ENCODE measurements at regions not wholly inside any gene's neighbourhood (a gene's known extent, or its start where the extent isn't known, plus 50 kb on each side); places are given as distances from the start of the nearest gene placed in this dataset.

GRCh38 chr19:8893419-8893818, 61.2 kb downstream of the MBD3L1 start:
- intact Hi-C loops (cut with DNase I, micrococcal nuclease): no loop called here
- peaks cover 0 to 13% of the 10 kb centered on the region in 2 experiments for H3K27me3 ChIP-seq (ENCODE audit: control insufficient read depth in 1 of 2, insufficient read depth in 2 of 2, low read length in 2 of 2)
- no peak overlapping the region for H3K4me3 Mint-ChIP-seq
- ChIA-PET CTCF (interaction anchor here (1.1 kb wide), 1 partner anchor 19 kb away, joined by 3 read pairs; no protein-coding TSS in a partner anchor), POLR2A (no interaction called here)
- H3K4me1 ChIP-seq (ENCODE audit: insufficient read depth, low read length): no peaks in the 10 kb centered on the region
- no peak overlapping the region for H3K4me3 ChIP-seq (ENCODE audit: low read length)
- H3K4me1 Mint-ChIP-seq (ENCODE audit: low read depth): no peaks in the 10 kb centered on the region
- H3K9me3 Mint-ChIP-seq: no peaks in the 10 kb centered on the region
- DNase-seq (no peak), ATAC-seq (ENCODE audit: poor library complexity) (no peak)
- H3K27me3 Mint-ChIP-seq: no peaks in the 10 kb centered on the region
- H3K27ac Mint-ChIP-seq: no peak overlapping the region
- TF ChIP-seq CTCF (IDR thresholded peaks at IDR 0.05): no peak
- H3K36me3 ChIP-seq (ENCODE audit: insufficient read depth, low read length): no peaks in the 10 kb centered on the region
- H3K9me3 ChIP-seq (ENCODE audit: control insufficient read depth in 1 of 2, insufficient read depth in 1 of 2, low read length in 2 of 2): peaks cover 0 to 6% of the 10 kb centered on the region in 2 experiments
- no peak overlapping the region for H3K27ac ChIP-seq (ENCODE audit: low read depth in 1 of 2, low read length in 2 of 2)
- H3K36me3 Mint-ChIP-seq (ENCODE audit: low read depth): no peaks in the 10 kb centered on the region

GRCh38 chr19:8897106-8897505, 64.9 kb downstream of the MBD3L1 start:
- Mint-ChIP-seq H3K4me1 (ENCODE audit: low read depth) (no peaks in the 10 kb centered on the region), H3K9me3 (no peaks in the 10 kb centered on the region), H3K4me3 (no peak overlapping the region), H3K27me3 (no peaks in the 10 kb centered on the region), H3K27ac (no peak overlapping the region), H3K36me3 (ENCODE audit: low read depth) (no peaks in the 10 kb centered on the region)
- Histone ChIP-seq H3K4me3 (ENCODE audit: low read length) (no peak overlapping the region), H3K36me3 (ENCODE audit: insufficient read depth, low read length) (no peaks in the 10 kb centered on the region), H3K27ac (ENCODE audit: low read depth in 1 of 2, low read length in 2 of 2) (no peak overlapping the region), H3K27me3 (ENCODE audit: control insufficient read depth in 1 of 2, insufficient read depth in 2 of 2, low read length in 2 of 2) (peaks cover 0 to 11% of the 10 kb centered on the region in 2 experiments), H3K9me3 (ENCODE audit: control insufficient read depth in 1 of 2, insufficient read depth in 1 of 2, low read length in 2 of 2) (peaks cover 0 to 3% of the 10 kb centered on the region in 2 experiments), H3K4me1 (ENCODE audit: insufficient read depth, low read length) (no peaks in the 10 kb centered on the region)
- no peak for TF ChIP-seq CTCF (IDR thresholded peaks at IDR 0.05)
- POLR2A ChIA-PET: no interaction called here
- intact Hi-C loops (cut with DNase I, micrococcal nuclease): no loop called here
- CTCF ChIA-PET: no interaction called here
- no peak for DNase-seq
- no peak for ATAC-seq (ENCODE audit: poor library complexity)

- Mint-ChIP-seq H3K4me1 (ENCODE audit: low read depth) (no peaks in the 10 kb centered on the region), H3K36me3 (ENCODE audit: low read depth) (no peaks in the 10 kb centered on the region), H3K27ac (no peak overlapping the region), H3K27me3 (no peaks in the 10 kb centered on the region), H3K4me3 (no peak overlapping the region), H3K9me3 (no peaks in the 10 kb centered on the region)
- H3K4me1 ChIP-seq (ENCODE audit: insufficient read depth, low read length): no peaks in the 10 kb centered on the region
- POLR2A ChIA-PET: no interaction called here
- H3K4me3 ChIP-seq (ENCODE audit: low read length): no peak overlapping the region
- CTCF ChIA-PET: no interaction called here
- H3K27me3 ChIP-seq (ENCODE audit: control insufficient read depth in 1 of 2, insufficient read depth in 2 of 2, low read length in 2 of 2): peaks cover 0 to 9% of the 10 kb centered on the region in 2 experiments
- intact Hi-C loops (cut with DNase I, micrococcal nuclease): no loop called here
- no peak overlapping the region for H3K27ac ChIP-seq (ENCODE audit: low read depth in 1 of 2, low read length in 2 of 2)
- peaks cover 0 to 3% of the 10 kb centered on the region in 2 experiments for H3K9me3 ChIP-seq (ENCODE audit: control insufficient read depth in 1 of 2, insufficient read depth in 1 of 2, low read length in 2 of 2)
- ATAC-seq (ENCODE audit: poor library complexity): no peak
- no peak for DNase-seq
- TF ChIP-seq CTCF (IDR thresholded peaks at IDR 0.05): no peak
- H3K36me3 ChIP-seq (ENCODE audit: insufficient read depth, low read length): no peaks in the 10 kb centered on the region
Measured at GRCh38 chr19:8899356-8899755, 67.2 kb downstream of the MBD3L1 start.
